ENCODE measurements at regions not wholly inside any gene's neighbourhood (a gene's known extent, or its start where the extent isn't known, plus 50 kb on each side); places are given as distances from the start of the nearest gene placed in this dataset.

DNA sequence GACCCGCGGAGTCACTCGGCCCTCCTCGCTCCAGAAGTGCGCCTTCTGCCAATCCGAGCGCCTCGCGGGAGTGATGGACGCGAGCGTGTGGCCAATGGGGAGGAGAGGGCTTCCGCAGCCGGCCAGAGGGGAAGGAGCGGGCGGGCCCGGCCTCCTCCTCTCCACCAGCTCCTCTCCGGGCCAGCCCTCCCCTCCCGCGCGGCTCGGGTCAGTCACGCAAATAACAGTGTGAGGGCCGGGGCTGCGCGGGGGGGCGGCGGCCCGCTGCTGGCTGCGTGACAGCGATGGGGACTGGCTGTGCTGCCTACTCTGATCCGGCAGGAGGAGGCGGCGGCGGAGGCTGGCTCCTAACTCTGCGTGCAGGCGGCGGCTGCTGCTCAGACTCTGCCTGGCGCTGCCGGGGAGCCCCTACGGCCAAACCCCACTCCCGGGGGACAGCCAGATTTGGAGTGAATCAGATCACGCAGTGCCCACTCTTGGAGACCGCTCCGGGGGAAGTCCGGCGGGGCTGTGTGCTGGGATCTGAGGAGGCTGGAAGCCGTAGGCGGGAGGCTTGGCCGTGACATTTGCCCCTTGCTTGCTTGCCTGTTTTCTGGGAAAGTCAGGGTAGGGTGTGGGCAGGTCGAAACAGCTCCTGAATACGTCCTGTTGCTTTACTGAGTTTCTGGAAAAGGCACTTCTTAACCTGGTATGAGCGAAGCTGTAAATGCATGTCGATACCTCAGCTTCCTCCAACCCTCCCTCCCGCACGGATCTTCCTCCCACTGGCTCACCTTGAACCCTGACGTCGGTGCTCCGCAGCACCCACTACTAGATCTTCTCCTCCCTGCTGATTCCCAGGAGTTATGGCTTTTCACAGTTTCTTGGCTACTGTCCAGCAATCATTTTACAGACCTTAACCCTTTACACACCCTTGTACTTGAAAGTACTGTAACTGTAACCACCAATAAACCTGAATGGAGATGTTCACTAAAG is 97.9 kb upstream of the SERTAD2 start (continued):
- 0 out of 2 replicates have a peak, but pooled peaks have one; percentile 48 for TF ChIP-seq RERE (CRISPR knock-in tag; IDR thresholded peaks at IDR 0.05; ENCODE audit: low read depth)
- TF ChIP-seq ZNF121 (CRISPR knock-in tag; IDR thresholded peaks at IDR 0.05) = no peak
- TF ChIP-seq RAD51 (IDR thresholded peaks at IDR 0.05; ENCODE audit: borderline replicate concordance) = no peak
- TF ChIP-seq ZKSCAN5 (CRISPR knock-in tag; IDR thresholded peaks at IDR 0.05) = no peak
- TF ChIP-seq PRDM10 (CRISPR knock-in tag; IDR thresholded peaks at IDR 0.05; ENCODE audit: low read depth) = no peak
- TF ChIP-seq SOX5 (CRISPR knock-in tag; IDR thresholded peaks at IDR 0.05; ENCODE audit: borderline replicate concordance) = peak; percentile 30; the same call in 1 of the 2 replicates
- no peak for TF ChIP-seq TBX3 (IDR thresholded peaks at IDR 0.05; ENCODE audit: borderline replicate concordance)
- peak; percentile 77; the same call in 1 of the 2 replicates for TF ChIP-seq IRX3 (CRISPR knock-in tag; IDR thresholded peaks at IDR 0.05; ENCODE audit: borderline replicate concordance, low read depth)
- TF ChIP-seq RARA (CRISPR knock-in tag; IDR thresholded peaks at IDR 0.05) = peak; percentile 39; the same call in 1 of the 2 replicates
- peak; percentile 61 for TF ChIP-seq POLR2G (IDR thresholded peaks at IDR 0.05; ENCODE audit: low read depth, low read length)
- TF ChIP-seq, protein P1, sequence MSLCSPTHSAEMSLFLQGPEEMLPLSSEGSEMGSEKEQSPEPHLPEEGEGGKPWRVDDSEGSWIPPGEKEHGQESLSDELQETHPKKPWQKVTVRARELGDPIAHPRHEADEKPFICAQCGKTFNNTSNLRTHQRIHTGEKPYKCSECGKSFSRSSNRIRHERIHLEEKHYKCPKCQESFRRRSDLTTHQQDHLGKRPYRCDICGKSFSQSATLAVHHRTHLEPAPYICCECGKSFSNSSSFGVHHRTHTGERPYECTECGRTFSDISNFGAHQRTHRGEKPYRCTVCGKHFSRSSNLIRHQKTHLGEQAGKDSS (CRISPR knock-in tag; IDR thresholded peaks at IDR 0.05; ENCODE audit: borderline replicate concordance, low read depth) = peak; percentile 53; the same call in 1 of the 2 replicates
- peak; percentile 85; the same call in 1 of the 2 replicates for TF ChIP-seq ZNF839 (CRISPR knock-in tag; IDR thresholded peaks at IDR 0.05; ENCODE audit: borderline replicate concordance)
- TF ChIP-seq, protein P2, sequence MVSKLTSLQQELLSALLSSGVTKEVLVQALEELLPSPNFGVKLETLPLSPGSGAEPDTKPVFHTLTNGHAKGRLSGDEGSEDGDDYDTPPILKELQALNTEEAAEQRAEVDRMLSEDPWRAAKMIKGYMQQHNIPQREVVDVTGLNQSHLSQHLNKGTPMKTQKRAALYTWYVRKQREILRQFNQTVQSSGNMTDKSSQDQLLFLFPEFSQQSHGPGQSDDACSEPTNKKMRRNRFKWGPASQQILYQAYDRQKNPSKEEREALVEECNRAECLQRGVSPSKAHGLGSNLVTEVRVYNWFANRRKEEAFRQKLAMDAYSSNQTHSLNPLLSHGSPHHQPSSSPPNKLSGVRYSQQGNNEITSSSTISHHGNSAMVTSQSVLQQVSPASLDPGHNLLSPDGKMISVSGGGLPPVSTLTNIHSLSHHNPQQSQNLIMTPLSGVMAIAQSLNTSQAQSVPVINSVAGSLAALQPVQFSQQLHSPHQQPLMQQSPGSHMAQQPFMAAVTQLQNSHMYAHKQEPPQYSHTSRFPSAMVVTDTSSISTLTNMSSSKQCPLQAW (CRISPR knock-in tag; IDR thresholded peaks at IDR 0.05) = peak; percentile 52; the same call in 1 of the 2 replicates
- no peak for TF ChIP-seq TAF15 (IDR thresholded peaks at IDR 0.05; ENCODE audit: low read depth, low read length, poor library complexity, severe bottlenecking)
- TF ChIP-seq IRF2 (CRISPR knock-in tag; IDR thresholded peaks at IDR 0.05) = no peak; the same call in 1 of the 2 replicates
- no peak for TF ChIP-seq U2AF1 (optimal IDR thresholded peaks at IDR 0.05; ENCODE audit: low read depth, low read length)

Measured in HepG2 (cell line).